ENCODE measurements at regions not wholly inside any gene's neighbourhood (a gene's known extent, or its start where the extent isn't known, plus 50 kb on each side); places are given as distances from the start of the nearest gene placed in this dataset.

- H3K4me3 ChIP-seq (ENCODE audit: low read depth in 2 of 2, low read length in 2 of 2): no peak overlapping the region
- CTCF ChIA-PET: no interaction called here
- no peaks in the 10 kb centered on the region for H3K9me3 ChIP-seq (ENCODE audit: control insufficient read depth, insufficient read depth, low read depth, low read length)
- intact Hi-C loops (cut with micrococcal nuclease; ENCODE audit: unreplicated experiment) (no loop called here), in situ Hi-C loops (cut with HindIII; ENCODE audit: low pct_unique_long_range_greater_than_20kb, low sequenced_read_pairs) (no loop called here)
- H3K4me1 ChIP-seq (ENCODE audit: control insufficient read depth, insufficient read depth, low read length): no peaks in the 10 kb centered on the region
- no peak for ATAC-seq
- H3K36me3 ChIP-seq (ENCODE audit: control insufficient read depth, insufficient read depth, low read length): no peaks in the 10 kb centered on the region
- no peaks in the 10 kb centered on the region for H3K27me3 ChIP-seq (ENCODE audit: control insufficient read depth, insufficient read depth, low read length)
- no peak overlapping the region for H3K27ac ChIP-seq (ENCODE audit: low read length)
- POLR2A ChIA-PET: no interaction called here
- no peak for DNase-seq (ENCODE audit: low read depth, low spot score)
- BruUV-seq (replicated peaks): no TSS peak
- TF ChIP-seq POLR2AphosphoS5 (IDR thresholded peaks at IDR 0.05; ENCODE audit: low read depth, low read length) (no peak), TCF7L2 (IDR thresholded peaks at IDR 0.05; ENCODE audit: low read depth, low read length) (no peak), CTCF (IDR thresholded peaks at IDR 0.05) (no peak), SIN3A (IDR thresholded peaks at IDR 0.05; ENCODE audit: borderline replicate concordance, insufficient read depth, low read depth, low read length) (no peak), REST (IDR thresholded peaks at IDR 0.05; ENCODE audit: insufficient read depth in 1 of 2, low read depth in 2 of 2, low read length in 1 of 2) (no peak)
Measured at GRCh38 chr18:61198486-61198885, 134.7 kb upstream of the CDH20 start.

GRCh38 chr18:61199171-61199848 lies 133.9 kb upstream of the CDH20 start:
- ChIA-PET CTCF (no interaction called here), POLR2A (no interaction called here)
- no TSS peak for BruUV-seq (replicated peaks)
- TF ChIP-seq CTCF (IDR thresholded peaks at IDR 0.05) (no peak), SIN3A (IDR thresholded peaks at IDR 0.05; ENCODE audit: borderline replicate concordance, insufficient read depth, low read depth, low read length) (no peak), POLR2AphosphoS5 (IDR thresholded peaks at IDR 0.05; ENCODE audit: low read depth, low read length) (no peak), REST (IDR thresholded peaks at IDR 0.05; ENCODE audit: insufficient read depth in 1 of 2, low read depth in 2 of 2, low read length in 1 of 2) (no peak), TCF7L2 (IDR thresholded peaks at IDR 0.05; ENCODE audit: low read depth, low read length) (no peak)
- ATAC-seq: no peak
- intact Hi-C loops (cut with micrococcal nuclease; ENCODE audit: unreplicated experiment): no loop called here
- Histone ChIP-seq H3K9me3 (ENCODE audit: control insufficient read depth, insufficient read depth, low read depth, low read length) (no peaks in the 10 kb centered on the region), H3K27ac (ENCODE audit: low read length) (no peak overlapping the region), H3K27me3 (ENCODE audit: control insufficient read depth, insufficient read depth, low read length) (no peaks in the 10 kb centered on the region), H3K36me3 (ENCODE audit: control insufficient read depth, insufficient read depth, low read length) (no peaks in the 10 kb centered on the region), H3K4me1 (ENCODE audit: control insufficient read depth, insufficient read depth, low read length) (no peaks in the 10 kb centered on the region), H3K4me3 (ENCODE audit: low read depth in 2 of 2, low read length in 2 of 2) (no peak overlapping the region)
- in situ Hi-C loops (cut with HindIII; ENCODE audit: low pct_unique_long_range_greater_than_20kb, low sequenced_read_pairs): no loop called here
- DNase-seq (ENCODE audit: low read depth, low spot score): no peak
